ENCODE measurements at regions not wholly inside any gene's neighbourhood (a gene's known extent, or its start where the extent isn't known, plus 50 kb on each side); places are given as distances from the start of the nearest gene placed in this dataset.

DNA sequence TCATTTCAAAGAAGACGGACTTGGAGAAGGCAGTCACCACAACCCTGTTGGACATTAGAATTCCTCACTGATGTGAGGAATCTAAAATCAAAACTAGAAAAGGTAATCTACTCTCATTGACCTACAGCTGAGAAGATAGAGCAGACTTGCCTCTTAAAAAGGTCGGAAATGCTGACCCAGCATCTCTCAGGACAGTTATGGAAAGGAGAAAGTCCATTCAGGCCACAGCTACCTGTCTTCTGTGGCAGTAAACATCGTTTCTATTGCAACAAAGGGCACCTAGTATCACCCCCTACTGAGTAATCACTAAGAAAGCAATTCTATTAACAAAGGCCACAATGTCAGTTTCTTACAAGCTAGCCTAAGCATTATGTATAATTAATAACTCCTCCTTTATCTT is 601.7 kb downstream of the PRELID2 start:
- H3K27ac Mint-ChIP-seq = no peak overlapping the region

DNA sequence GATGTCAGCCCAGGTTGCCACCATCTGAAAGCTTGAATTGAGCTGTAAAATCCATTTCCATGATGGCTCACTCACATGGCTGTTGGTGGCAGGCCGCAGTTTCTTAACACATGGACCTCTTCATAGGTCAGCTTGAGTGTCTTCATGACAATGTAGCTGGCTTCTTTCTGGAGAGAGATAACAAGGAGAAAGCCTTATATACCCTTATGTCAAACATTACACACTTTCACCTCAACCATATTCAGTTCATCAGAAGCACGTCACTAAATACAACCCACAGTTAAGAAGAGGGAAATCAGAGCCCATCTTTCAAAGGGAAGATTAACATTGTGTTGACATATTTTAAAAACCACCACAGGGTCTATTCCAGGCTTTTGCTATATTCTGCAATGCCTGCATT is 604.4 kb downstream of the PRELID2 start:
- Mint-ChIP-seq H3K27me3 (no peaks in the 10 kb centered on the region), H3K4me1 (ENCODE audit: low read depth in 2 of 2) (no peaks in the 10 kb centered on the region), H3K4me3 (no peak overlapping the region), H3K36me3 (no peaks in the 10 kb centered on the region), H3K9me3 (peaks cover 7% of the 10 kb centered on the region), H3K27ac (no peak overlapping the region)
- no peak for DNase-seq (ENCODE audit: low spot score)
- no peak for ATAC-seq

More for the DNA sequence above, 601.7 kb downstream of the PRELID2 start:
- Mint-ChIP-seq H3K36me3 (no peaks in the 10 kb centered on the region), H3K4me3 (no peak overlapping the region), H3K9me3 (peaks cover 11% of the 10 kb centered on the region), H3K27me3 (no peaks in the 10 kb centered on the region), H3K4me1 (ENCODE audit: low read depth in 2 of 2) (no peaks in the 10 kb centered on the region)
- ATAC-seq = no peak
- no peak for DNase-seq (ENCODE audit: low spot score)

DNA sequence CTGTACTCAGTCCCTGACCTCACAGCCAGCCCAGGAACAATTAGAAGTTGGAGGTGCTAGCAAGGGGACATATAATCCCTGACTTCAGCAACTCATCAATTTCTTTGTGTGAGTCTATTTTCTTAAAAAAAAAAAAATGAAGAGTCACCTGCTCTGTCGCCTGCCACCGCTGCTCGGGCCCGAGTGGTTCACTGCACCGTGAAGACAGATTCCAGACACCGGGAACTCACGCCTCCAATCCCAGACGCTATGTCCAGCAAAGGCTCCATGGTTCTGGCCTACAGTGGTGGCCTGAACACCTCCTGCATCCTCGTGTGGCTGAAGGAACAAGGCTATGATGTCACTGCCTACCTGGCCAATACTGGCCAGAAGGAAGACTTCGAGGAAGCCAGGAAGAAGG is 606.6 kb downstream of the PRELID2 start:
- no peaks in the 10 kb centered on the region for H3K4me1 Mint-ChIP-seq (ENCODE audit: low read depth in 2 of 2)
- no peak overlapping the region for H3K27ac Mint-ChIP-seq
- H3K27me3 Mint-ChIP-seq = no peaks in the 10 kb centered on the region
- DNase-seq (ENCODE audit: low spot score) (no peak), ATAC-seq (no peak)
- H3K36me3 Mint-ChIP-seq = no peaks in the 10 kb centered on the region
- no peak overlapping the region for H3K4me3 Mint-ChIP-seq
- peaks cover 7% of the 10 kb centered on the region for H3K9me3 Mint-ChIP-seq

DNA sequence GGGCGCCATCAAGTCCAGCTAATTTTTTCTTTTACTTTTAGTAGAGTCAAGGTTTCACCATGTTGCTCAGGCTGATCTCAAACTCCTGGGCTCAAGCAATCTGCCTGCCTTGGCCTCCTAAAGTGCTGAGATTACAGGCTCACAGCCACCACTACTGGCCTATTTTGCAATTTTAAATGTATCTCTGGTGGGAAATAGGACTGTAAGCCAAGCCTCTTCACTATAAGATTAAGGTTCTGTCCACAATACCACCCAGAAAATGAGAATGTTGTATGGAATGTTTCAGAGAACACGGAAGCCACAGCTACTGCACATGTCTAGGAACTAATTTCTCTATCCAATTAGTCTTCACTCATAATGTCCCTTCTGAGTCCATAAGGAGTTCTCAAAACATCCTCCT is 607.3 kb downstream of the PRELID2 start:
- Mint-ChIP-seq H3K27ac (no peak overlapping the region), H3K36me3 (no peaks in the 10 kb centered on the region), H3K27me3 (no peaks in the 10 kb centered on the region), H3K9me3 (peaks cover 7% of the 10 kb centered on the region), H3K4me3 (no peak overlapping the region), H3K4me1 (ENCODE audit: low read depth in 2 of 2) (no peaks in the 10 kb centered on the region)
- ATAC-seq = no peak
- DNase-seq (ENCODE audit: low spot score) = no peak

DNA sequence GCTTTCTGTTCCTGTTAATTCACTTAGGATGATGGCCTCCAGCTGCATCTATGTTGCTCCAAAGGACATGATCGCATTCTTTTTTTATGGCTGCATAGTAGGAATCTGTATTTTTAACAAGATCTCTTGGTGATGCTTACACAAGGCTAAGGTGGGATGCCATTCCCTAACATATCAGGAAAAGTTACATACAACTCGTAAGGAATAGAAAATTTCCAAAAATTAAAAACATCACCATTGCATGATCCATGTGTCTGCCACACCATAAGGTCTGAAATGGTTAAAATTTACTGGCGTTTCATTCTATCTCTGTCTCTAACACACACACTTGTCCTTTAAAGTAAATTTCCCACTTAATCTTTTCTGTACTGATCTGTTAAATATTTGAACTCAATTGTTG is 608.4 kb downstream of the PRELID2 start:
- H3K27me3 Mint-ChIP-seq = no peaks in the 10 kb centered on the region
- H3K27ac Mint-ChIP-seq = no peak overlapping the region
- peaks cover 7% of the 10 kb centered on the region for H3K9me3 Mint-ChIP-seq
- H3K4me3 Mint-ChIP-seq = no peak overlapping the region
- ATAC-seq (no peak), DNase-seq (ENCODE audit: low spot score) (no peak)
- no peaks in the 10 kb centered on the region for H3K36me3 Mint-ChIP-seq
- H3K4me1 Mint-ChIP-seq (ENCODE audit: low read depth in 2 of 2) = no peaks in the 10 kb centered on the region

DNA sequence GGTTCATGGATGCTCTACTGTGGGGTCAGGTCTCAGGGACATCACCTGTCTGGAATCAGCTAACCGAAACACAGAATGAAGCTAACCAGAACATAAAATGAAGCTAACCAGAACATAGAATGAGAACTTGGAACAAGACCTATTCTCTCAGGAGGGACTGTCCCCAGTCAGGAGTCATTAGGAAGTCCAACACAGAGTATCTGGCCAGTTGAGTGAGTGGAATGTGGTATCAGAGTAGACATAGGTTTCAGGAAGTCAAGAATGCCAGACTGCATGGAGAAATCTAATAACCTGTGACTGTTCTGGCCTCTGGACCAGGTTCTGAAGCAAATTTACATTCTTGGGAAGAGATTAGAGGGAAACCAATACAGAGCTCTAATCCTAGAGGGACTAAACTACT is 609.6 kb downstream of the PRELID2 start:
- no peak for ATAC-seq
- no peak overlapping the region for H3K27ac Mint-ChIP-seq

DNA sequence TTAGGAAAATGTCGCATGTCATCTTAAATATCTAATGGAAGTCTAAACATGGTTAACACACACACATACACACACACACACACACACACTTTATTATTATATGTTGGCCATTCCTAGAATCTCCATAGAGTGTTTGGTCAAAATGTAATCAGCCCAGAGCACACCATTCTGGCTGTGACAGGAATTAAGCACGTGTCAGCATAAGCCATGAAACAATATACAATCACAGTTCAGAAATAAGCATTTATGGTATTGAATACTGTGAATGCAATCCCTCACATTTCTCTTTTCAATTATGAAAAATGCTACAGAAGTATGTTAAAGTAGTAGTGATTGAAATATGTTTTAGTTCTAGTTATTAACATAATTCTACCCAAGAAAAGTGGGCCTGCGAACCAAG is 611.6 kb downstream of the PRELID2 start:
- Mint-ChIP-seq H3K27me3 (no peaks in the 10 kb centered on the region), H3K4me1 (ENCODE audit: low read depth in 2 of 2) (no peaks in the 10 kb centered on the region), H3K4me3 (no peak overlapping the region), H3K9me3 (peaks cover 3% of the 10 kb centered on the region), H3K27ac (no peak overlapping the region), H3K36me3 (no peaks in the 10 kb centered on the region)
- DNase-seq (ENCODE audit: low spot score) (no peak), ATAC-seq (no peak)

More for the DNA sequence above, 609.6 kb downstream of the PRELID2 start:
- H3K4me3 Mint-ChIP-seq = no peak overlapping the region
- DNase-seq (ENCODE audit: low spot score) = no peak
- peaks cover 3% of the 10 kb centered on the region for H3K9me3 Mint-ChIP-seq
- no peaks in the 10 kb centered on the region for H3K4me1 Mint-ChIP-seq (ENCODE audit: low read depth in 2 of 2)
- H3K36me3 Mint-ChIP-seq = no peaks in the 10 kb centered on the region
- no peaks in the 10 kb centered on the region for H3K27me3 Mint-ChIP-seq

DNA sequence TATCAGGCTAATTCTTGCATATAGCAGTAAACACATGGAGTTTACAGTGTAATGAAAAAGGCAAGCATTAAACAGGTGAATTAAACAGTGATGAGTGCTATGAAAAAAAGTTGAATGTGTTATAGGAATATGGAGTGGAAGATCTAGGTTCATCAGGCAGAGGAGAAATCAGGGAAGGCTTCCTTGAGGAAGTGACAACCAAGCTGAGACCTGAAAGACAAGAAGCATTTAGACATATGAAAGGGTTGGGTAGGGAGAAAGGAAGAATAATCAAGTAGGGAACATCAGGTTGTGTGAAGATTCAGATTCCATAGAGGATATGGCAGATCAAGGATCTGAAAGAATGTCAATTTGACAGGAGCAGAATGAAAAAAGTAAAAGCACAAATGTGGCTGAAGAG is 612.5 kb downstream of the PRELID2 start:
- no peak for ATAC-seq

DNA sequence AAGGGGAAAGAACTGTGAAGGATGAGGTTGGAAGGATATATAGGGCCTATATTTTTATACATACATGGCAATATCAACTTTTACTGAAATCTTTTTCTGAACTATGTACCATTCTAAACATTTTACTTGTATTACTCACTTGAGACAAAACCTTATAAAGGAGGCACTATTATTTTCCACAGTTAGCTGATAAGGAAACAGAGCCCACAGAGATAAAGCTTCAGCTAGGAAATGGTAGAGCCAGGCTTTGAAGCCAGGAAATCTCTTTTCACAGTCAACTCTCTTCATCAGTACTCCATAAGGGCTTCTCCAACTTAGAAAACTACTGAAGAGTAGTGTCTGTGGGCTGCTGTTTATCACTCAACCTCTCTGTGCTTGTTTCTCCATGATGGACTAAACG is 613.7 kb downstream of the PRELID2 start:
- H3K4me1 Mint-ChIP-seq (ENCODE audit: low read depth in 2 of 2) = no peaks in the 10 kb centered on the region

More for the DNA sequence above, 612.5 kb downstream of the PRELID2 start:
- Mint-ChIP-seq H3K9me3 (peaks cover 3% of the 10 kb centered on the region), H3K27ac (no peak overlapping the region), H3K27me3 (no peaks in the 10 kb centered on the region), H3K4me1 (ENCODE audit: low read depth in 2 of 2) (no peaks in the 10 kb centered on the region), H3K4me3 (no peak overlapping the region), H3K36me3 (no peaks in the 10 kb centered on the region)
- no peak for DNase-seq (ENCODE audit: low spot score)

DNA sequence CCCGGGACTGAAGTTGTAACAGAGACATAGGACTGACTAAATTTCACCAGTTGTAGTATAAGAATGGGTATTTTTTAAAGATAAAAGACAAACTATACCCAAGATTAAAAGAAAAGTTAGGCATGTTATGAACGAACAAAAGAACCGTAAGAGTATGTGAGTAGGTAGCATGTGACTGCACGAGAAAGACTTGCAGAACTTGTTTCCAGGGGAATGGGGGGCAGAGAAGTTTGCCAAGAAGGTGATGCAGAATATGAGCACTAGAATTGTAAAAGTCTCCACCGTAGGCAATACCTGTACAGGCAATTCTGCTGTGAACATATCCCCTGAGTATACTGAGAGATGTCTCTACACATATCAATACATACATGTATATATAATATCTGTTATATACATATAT is 614.7 kb downstream of the PRELID2 start:
- H3K27me3 Mint-ChIP-seq = no peaks in the 10 kb centered on the region
- H3K4me1 Mint-ChIP-seq (ENCODE audit: low read depth in 2 of 2) = no peaks in the 10 kb centered on the region
- H3K9me3 Mint-ChIP-seq = peaks cover 1% of the 10 kb centered on the region
- ATAC-seq = no peak
- no peak overlapping the region for H3K4me3 Mint-ChIP-seq
- H3K27ac Mint-ChIP-seq = no peak overlapping the region
- no peak for DNase-seq (ENCODE audit: low spot score)
- no peaks in the 10 kb centered on the region for H3K36me3 Mint-ChIP-seq

More for the DNA sequence above, 613.7 kb downstream of the PRELID2 start:
- DNase-seq (ENCODE audit: low spot score) = no peak
- ATAC-seq = no peak
- no peaks in the 10 kb centered on the region for H3K36me3 Mint-ChIP-seq
- no peak overlapping the region for H3K27ac Mint-ChIP-seq
- H3K27me3 Mint-ChIP-seq = no peaks in the 10 kb centered on the region
- no peak overlapping the region for H3K4me3 Mint-ChIP-seq
- no peaks in the 10 kb centered on the region for H3K9me3 Mint-ChIP-seq

DNA sequence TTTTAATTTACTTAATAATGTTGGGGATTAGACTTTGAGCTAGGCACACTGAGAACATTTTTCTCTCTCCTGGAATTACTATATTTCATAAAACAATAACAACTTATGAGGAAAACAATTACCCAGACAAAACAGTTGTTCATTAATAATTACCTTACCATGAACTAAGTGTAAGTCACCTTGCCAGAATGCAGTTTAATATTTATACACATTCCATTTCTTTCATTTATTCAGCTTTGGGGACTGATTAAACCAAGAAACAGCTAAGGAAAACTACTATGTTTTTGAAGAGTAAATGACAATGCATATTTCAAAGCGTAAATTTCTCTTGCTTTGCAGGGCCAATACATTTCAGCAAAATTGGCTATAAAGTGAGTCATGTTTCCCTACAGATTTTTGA is 616.2 kb downstream of the PRELID2 start:
- Mint-ChIP-seq H3K27ac (no peak overlapping the region), H3K9me3 (peaks cover 13% of the 10 kb centered on the region)

DNA sequence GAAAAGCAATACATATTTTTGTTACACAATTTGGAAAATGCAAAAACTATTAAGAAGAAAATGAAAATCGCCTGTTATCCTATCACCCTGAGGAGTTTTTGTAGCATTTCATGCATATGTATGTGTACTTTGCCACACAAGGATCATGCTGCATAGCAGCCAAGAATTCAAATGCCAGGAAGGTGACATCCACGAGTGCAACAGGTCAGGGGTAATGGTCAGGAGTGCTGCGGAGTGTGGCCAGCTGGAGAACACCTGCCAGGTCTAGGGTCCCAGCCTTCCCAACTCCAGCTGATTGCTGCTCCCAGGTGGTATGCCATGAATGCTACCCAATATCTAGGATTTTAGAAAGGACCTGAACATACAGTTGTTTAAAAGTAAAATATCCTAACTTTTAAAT is 617.1 kb downstream of the PRELID2 start:
- H3K27ac Mint-ChIP-seq = no peak overlapping the region
- H3K4me3 Mint-ChIP-seq = no peak overlapping the region
- DNase-seq (ENCODE audit: low spot score) (no peak), ATAC-seq (no peak)
- H3K36me3 Mint-ChIP-seq = peaks cover 4% of the 10 kb centered on the region
- H3K9me3 Mint-ChIP-seq = peaks cover 16% of the 10 kb centered on the region
- no peaks in the 10 kb centered on the region for H3K27me3 Mint-ChIP-seq
- H3K4me1 Mint-ChIP-seq (ENCODE audit: low read depth in 2 of 2) = no peaks in the 10 kb centered on the region

More for the DNA sequence above, 616.2 kb downstream of the PRELID2 start:
- DNase-seq (ENCODE audit: low spot score) = no peak
- Mint-ChIP-seq H3K4me1 (ENCODE audit: low read depth in 2 of 2) (no peaks in the 10 kb centered on the region), H3K27me3 (no peaks in the 10 kb centered on the region), H3K36me3 (peaks cover 4% of the 10 kb centered on the region), H3K4me3 (no peak overlapping the region)
- ATAC-seq = no peak

DNA sequence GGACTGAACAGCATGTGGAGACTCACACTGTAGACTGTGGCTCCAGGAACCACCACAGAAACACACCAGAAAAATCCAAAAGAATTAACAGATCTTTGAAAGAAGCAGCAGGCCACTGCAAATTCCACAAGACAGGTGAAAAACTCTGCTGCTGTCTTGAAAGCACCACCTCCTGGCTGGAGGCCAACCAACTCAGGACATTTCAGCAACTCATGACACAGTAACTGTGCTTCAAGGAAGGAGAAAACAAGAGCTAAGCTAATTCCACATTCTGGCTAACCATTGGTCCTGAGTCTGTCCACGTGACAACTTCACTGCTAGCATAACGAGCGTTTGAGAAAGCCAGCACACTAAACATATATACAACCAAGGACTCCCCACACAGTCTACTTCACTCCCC is 625.1 kb downstream of the PRELID2 start:
- Mint-ChIP-seq H3K36me3 (peaks cover 10% of the 10 kb centered on the region), H3K4me1 (ENCODE audit: low read depth in 2 of 2) (peaks cover 0 to 3% of the 10 kb centered on the region in 2 donors), H3K27ac (no peak overlapping the region), H3K4me3 (no peak overlapping the region), H3K27me3 (no peaks in the 10 kb centered on the region), H3K9me3 (peaks cover 33% of the 10 kb centered on the region)
- DNase-seq (ENCODE audit: low spot score) (no peak), ATAC-seq (no peak)

DNA sequence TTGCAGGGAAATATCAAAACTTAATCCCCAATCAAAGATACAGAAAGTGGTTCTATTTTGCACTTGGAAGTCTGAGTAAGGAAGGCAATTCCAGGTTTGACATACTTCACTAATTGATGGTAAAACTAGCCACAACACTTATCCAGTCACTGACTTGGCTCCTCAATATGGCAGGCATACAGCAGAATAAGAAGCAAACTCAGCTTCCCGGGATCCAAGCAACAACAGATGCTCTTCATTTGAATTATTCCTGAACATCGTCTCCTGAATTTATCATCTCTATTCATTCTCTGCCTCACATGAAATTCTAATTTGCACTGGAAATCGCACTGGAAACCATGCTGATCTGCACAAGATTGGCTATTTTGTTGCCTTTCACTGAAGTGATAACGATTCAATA is 629.6 kb downstream of the PRELID2 start:
- ATAC-seq = no peak
- no peak overlapping the region for H3K4me3 Mint-ChIP-seq

DNA sequence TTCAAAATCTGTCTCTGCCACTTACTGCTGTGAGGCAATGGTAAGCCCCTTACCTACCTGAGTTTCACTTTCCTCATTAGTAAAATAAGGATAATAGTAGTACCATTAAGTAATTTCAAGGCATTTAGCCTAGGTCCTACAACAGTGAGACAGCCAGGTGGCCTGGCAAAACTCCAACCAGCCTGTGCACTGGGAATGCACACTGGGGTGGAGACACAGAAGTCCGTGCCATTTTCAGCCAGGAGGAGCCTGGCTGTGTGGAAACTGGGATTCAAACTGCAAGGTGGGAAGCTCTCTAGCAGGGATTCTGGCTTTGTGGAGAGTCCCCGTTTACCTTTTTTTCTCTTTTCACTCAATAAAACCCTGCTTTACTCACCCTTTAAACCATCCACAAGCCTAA is 630.4 kb downstream of the PRELID2 start:
- H3K36me3 Mint-ChIP-seq = no peaks in the 10 kb centered on the region
- no peak overlapping the region for H3K4me3 Mint-ChIP-seq
- H3K9me3 Mint-ChIP-seq = peaks cover 20% of the 10 kb centered on the region
- no peak overlapping the region for H3K27ac Mint-ChIP-seq
- no peak for ATAC-seq
- H3K4me1 Mint-ChIP-seq (ENCODE audit: low read depth in 2 of 2) = no peaks in the 10 kb centered on the region
- DNase-seq (ENCODE audit: low spot score) = no peak
- H3K27me3 Mint-ChIP-seq = no peaks in the 10 kb centered on the region

More for the DNA sequence above, 629.6 kb downstream of the PRELID2 start:
- no peak overlapping the region for H3K27ac Mint-ChIP-seq
- H3K9me3 Mint-ChIP-seq = peaks cover 24% of the 10 kb centered on the region
- peaks cover 0 to 3% of the 10 kb centered on the region in 2 donors for H3K4me1 Mint-ChIP-seq (ENCODE audit: low read depth in 2 of 2)
- no peak for DNase-seq (ENCODE audit: low spot score)
- H3K36me3 Mint-ChIP-seq = no peaks in the 10 kb centered on the region
- no peaks in the 10 kb centered on the region for H3K27me3 Mint-ChIP-seq
